H1 (cell line): ENCODE measurements at regions not wholly inside any gene's neighbourhood (a gene's known extent, or its start where the extent isn't known, plus 50 kb on each side); places are given as distances from the start of the nearest gene placed in this dataset.

ENCODE experiments used
- SAP30 ChIP-seq: fragments of 300-600 bp; sonication (generic); IDR thresholded peaks from 2 replicates; pipeline ENCODE4 v1.7.1; 2012; ENCODE audit warnings: low read length, moderate library complexity, mild to moderate bottlenecking, inconsistent platforms; ENCODE audit not compliant: insufficient read depth, insufficient replicate concordance
- TF ChIP-seq, protein P1 (sequence below): IDR thresholded peaks from 2 replicates; pipeline ENCODE4 v1.6.1; 2011; ENCODE audit warnings: low read depth, mild to moderate bottlenecking, low read length; ENCODE audit not compliant: insufficient read depth
- TF ChIP-seq, protein P2 (sequence below), 3 experiments: IDR thresholded peaks; 1 replicate in 2 of 3; 2 replicates in 1 of 3; pipeline versions ENCODE4 v1.5.1 to v1.6.1; 2011; ENCODE audit warnings: low read length in 3 of 3, mild to moderate bottlenecking in 3 of 3, inconsistent platforms in 2 of 3, low read depth in 1 of 3, moderate library complexity in 1 of 3; ENCODE audit not compliant: insufficient read depth in 1 of 3; ENCODE audit errors: control extremely low read depth in 1 of 3

DNA sequence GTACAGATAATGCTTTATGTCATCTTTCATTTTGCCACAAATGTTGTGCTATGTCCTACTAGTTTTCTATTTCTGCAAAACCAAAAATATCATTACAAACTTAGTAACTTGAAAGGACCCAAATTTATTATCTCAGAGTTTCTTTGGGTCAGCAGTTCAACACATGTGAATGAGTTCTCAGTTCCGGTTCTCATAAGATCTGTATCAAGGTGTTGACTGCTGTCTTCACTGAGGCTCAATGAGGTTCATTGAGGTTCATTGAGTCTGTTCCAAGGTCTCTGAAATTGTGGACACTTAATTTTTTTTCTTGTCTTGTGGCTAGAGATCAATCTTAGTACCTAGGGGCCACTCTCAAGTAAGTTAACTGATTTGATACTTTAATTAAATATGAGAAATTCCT, 525.1 kb upstream of the BRINP3 start:
- TF ChIP-seq SAP30: no peak
- TF ChIP-seq, protein P1, sequence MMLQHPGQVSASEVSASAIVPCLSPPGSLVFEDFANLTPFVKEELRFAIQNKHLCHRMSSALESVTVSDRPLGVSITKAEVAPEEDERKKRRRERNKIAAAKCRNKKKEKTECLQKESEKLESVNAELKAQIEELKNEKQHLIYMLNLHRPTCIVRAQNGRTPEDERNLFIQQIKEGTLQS: no peak
- TF ChIP-seq, protein P2, sequence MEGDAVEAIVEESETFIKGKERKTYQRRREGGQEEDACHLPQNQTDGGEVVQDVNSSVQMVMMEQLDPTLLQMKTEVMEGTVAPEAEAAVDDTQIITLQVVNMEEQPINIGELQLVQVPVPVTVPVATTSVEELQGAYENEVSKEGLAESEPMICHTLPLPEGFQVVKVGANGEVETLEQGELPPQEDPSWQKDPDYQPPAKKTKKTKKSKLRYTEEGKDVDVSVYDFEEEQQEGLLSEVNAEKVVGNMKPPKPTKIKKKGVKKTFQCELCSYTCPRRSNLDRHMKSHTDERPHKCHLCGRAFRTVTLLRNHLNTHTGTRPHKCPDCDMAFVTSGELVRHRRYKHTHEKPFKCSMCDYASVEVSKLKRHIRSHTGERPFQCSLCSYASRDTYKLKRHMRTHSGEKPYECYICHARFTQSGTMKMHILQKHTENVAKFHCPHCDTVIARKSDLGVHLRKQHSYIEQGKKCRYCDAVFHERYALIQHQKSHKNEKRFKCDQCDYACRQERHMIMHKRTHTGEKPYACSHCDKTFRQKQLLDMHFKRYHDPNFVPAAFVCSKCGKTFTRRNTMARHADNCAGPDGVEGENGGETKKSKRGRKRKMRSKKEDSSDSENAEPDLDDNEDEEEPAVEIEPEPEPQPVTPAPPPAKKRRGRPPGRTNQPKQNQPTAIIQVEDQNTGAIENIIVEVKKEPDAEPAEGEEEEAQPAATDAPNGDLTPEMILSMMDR (IDR thresholded peaks at IDR 0.05; ENCODE audit: control extremely low read depth in 1 of 3, insufficient read depth in 1 of 3, low read depth in 1 of 3, low read length in 3 of 3): no peak
